Transverse colon (tissue), 4 donors: ENCODE measurements at regions not wholly inside any gene's neighbourhood (a gene's known extent, or its start where the extent isn't known, plus 50 kb on each side); places are given as distances from the start of the nearest gene placed in this dataset.

ENCODE experiments used
- DNase-seq: peaks from one replicate; pipeline ENCODE4 v3.0.0-alpha.2; 2019
- H3K27ac ChIP-seq, 4 donors: fragments of 200-600 bp; sonication (generic); 2 replicates each; pipeline ENCODE4 v1.5.1; 2016 to 2018; ENCODE audit warnings: inconsistent platforms in 4 of 4
- H3K27me3 ChIP-seq: fragments of 200-600 bp; sonication (generic); 2 replicates; pipeline ENCODE4 v1.5.1; 2017; ENCODE audit warnings: inconsistent platforms
- H3K36me3 ChIP-seq, 4 donors: fragments of 200-600 bp; sonication (generic); 2 replicates each; pipeline ENCODE4 v1.5.1; 2017 to 2019; ENCODE audit warnings: inconsistent platforms in 4 of 4
- H3K4me1 ChIP-seq, 4 donors: fragments of 200-600 bp; sonication (generic); 2 replicates each; pipeline ENCODE4 v1.5.1; 2017 to 2020; ENCODE audit warnings: inconsistent platforms in 4 of 4
- H3K4me3 ChIP-seq, 4 donors: fragments of 200-600 bp; sonication (generic); 1 replicate in 1 of 4; 2 replicates in 3 of 4; pipeline versions ENCODE4 v1.5.1 to v1.6.1; 2017 to 2019; ENCODE audit warnings: inconsistent platforms in 4 of 4
- H3K9me3 ChIP-seq, 2 donors: fragments of 200-600 bp; sonication (generic); 2 replicates each; pipeline ENCODE4 v1.5.1; 2017 to 2019; ENCODE audit warnings: inconsistent platforms in 2 of 2
- EP300 ChIP-seq: sonication (generic); formaldehyde crosslinking; IDR thresholded peaks from one replicate; pipeline ENCODE4 v1.6.1; 2017; ENCODE audit warnings: antibody characterized with exemption, low read depth
- POLR2A ChIP-seq: fragments of 450-650 bp; IDR thresholded peaks from one replicate; pipeline ENCODE4 v1.6.1; 2016; ENCODE audit warnings: antibody characterized with exemption, mild to moderate bottlenecking, moderate library complexity
- POLR2AphosphoS5 ChIP-seq, 3 donors: sonication (generic); formaldehyde crosslinking; IDR thresholded peaks; one replicate each; pipeline ENCODE4 v1.6.1; 2016; ENCODE audit warnings: antibody characterized with exemption in 3 of 3
- WGBS, 2 donors: methylation state at CpG; one replicate each; pipeline ENCODE4 v1.1.5; 2018; ENCODE audit warnings: low coverage in 1 of 2; 5-methylcytosine and 5-hydroxymethylcytosine counted together
- in situ Hi-C, 4 donors: fragments of 200-750 bp; cut with MboI; loops; one replicate each; pipeline versions ENCODE4 v1.15.0 to v1.15.1; 2017; ENCODE audit warnings: low sequenced_read_pairs in 3 of 4, low pct_ligation_motif_present in 1 of 4, low pct_unique_long_range_greater_than_20kb in 1 of 4
- intact Hi-C: fragments of 100-400 bp; cut with DNase I; formaldehyde crosslinking; loops from one replicate; pipeline ENCODE4 v1.15.1; 2023; ENCODE audit warnings: low total_unique reads
- TF ChIP-seq, protein P1 (sequence below), 5 experiments: fragments of 200-600 bp in 3 of 5; fragments of 450-650 bp in 2 of 5; sonication (generic) in 3 of 5; IDR thresholded peaks; 1 replicate in 2 of 5; 2 replicates in 3 of 5; pipeline ENCODE4 v1.5.1; 2016 to 2017; ENCODE audit warnings: antibody characterized with exemption in 5 of 5, inconsistent platforms in 3 of 5, mild to moderate bottlenecking in 2 of 5, moderate library complexity in 1 of 5

DNA sequence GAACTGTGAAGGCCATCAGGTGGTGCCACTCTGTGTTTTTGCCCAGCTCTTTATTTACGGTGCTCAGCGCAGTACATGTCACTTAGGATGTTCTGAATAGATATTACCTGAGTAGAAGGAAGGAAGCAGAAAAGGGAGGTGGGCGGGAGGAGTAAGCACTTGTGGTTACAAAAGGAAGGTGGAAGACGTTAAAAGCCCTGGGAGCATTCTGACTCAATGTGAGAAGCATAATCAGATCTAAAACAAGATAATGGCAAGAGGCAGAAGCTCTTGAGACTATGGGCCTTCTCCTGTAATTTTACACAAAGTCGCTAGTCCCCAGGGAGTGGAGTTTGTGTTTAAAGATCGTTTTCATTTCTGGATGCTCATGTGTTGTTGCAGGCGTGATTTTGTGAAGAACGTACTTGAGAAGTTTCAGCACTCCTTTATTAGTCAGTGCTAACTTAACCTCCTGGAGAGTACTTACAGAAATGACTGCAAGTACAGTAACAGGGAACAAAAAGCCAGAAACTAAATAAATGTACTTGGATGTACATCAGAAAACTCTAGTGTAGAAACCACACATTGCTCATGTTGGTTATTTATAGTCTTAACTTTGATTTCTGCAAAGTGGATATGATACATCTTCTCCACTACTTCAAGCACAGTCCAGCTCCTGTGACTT is 1523.5 kb downstream of the AACS start:
- TF ChIP-seq, protein P1, sequence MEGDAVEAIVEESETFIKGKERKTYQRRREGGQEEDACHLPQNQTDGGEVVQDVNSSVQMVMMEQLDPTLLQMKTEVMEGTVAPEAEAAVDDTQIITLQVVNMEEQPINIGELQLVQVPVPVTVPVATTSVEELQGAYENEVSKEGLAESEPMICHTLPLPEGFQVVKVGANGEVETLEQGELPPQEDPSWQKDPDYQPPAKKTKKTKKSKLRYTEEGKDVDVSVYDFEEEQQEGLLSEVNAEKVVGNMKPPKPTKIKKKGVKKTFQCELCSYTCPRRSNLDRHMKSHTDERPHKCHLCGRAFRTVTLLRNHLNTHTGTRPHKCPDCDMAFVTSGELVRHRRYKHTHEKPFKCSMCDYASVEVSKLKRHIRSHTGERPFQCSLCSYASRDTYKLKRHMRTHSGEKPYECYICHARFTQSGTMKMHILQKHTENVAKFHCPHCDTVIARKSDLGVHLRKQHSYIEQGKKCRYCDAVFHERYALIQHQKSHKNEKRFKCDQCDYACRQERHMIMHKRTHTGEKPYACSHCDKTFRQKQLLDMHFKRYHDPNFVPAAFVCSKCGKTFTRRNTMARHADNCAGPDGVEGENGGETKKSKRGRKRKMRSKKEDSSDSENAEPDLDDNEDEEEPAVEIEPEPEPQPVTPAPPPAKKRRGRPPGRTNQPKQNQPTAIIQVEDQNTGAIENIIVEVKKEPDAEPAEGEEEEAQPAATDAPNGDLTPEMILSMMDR (IDR thresholded peaks at IDR 0.05) = no peak
- no peak for TF ChIP-seq POLR2A
- 67 to 70% methylated on average over 3 to 8 of the region's 8 CpGs for WGBS, 2 donors
- no peak for DNase-seq
- Histone ChIP-seq H3K36me3 (no peaks in the 10 kb centered on the region), H3K27ac (no peak overlapping the region), H3K9me3 (no peaks in the 10 kb centered on the region), H3K4me3 (no peak overlapping the region), H3K4me1 (no peaks in the 10 kb centered on the region), H3K27me3 (no peaks in the 10 kb centered on the region)
- in situ Hi-C loops (no loop called here), intact Hi-C loops (no loop called here)

DNA sequence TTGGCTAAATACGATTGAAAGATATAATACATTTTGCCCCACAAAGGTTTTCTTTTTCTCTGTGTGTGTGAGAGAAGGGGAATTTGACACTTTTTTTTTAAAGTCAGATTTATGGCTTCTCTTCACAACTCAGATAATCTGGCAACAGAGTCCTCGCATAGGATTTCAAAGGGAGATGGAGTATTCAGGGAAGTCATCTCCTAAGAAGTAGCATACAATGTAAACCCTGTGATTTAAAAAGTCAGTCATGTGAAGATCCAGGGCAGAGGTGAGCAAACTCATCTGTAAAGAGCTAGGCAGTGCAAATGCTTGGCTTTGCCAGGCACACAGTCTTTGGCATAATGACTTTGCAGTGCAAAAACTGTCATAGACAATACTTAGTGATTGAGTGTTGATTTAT is 1526.3 kb downstream of the AACS start:
- Histone ChIP-seq H3K4me1 (no peaks in the 10 kb centered on the region), H3K27me3 (no peaks in the 10 kb centered on the region), H3K27ac (no peak overlapping the region), H3K4me3 (no peak overlapping the region), H3K36me3 (no peaks in the 10 kb centered on the region), H3K9me3 (no peaks in the 10 kb centered on the region)
- intact Hi-C loops (no loop called here), in situ Hi-C loops (no loop called here)
- DNase-seq = no peak
- no peak for TF ChIP-seq EP300
- no peak for TF ChIP-seq POLR2AphosphoS5 (IDR thresholded peaks at IDR 0.05)
- TF ChIP-seq, protein P1 (IDR thresholded peaks at IDR 0.05) = no peak
- TF ChIP-seq POLR2A = no peak
- 17 to 32% methylated on average over 1 to 2 of the region's 2 CpGs for WGBS, 2 donors

DNA sequence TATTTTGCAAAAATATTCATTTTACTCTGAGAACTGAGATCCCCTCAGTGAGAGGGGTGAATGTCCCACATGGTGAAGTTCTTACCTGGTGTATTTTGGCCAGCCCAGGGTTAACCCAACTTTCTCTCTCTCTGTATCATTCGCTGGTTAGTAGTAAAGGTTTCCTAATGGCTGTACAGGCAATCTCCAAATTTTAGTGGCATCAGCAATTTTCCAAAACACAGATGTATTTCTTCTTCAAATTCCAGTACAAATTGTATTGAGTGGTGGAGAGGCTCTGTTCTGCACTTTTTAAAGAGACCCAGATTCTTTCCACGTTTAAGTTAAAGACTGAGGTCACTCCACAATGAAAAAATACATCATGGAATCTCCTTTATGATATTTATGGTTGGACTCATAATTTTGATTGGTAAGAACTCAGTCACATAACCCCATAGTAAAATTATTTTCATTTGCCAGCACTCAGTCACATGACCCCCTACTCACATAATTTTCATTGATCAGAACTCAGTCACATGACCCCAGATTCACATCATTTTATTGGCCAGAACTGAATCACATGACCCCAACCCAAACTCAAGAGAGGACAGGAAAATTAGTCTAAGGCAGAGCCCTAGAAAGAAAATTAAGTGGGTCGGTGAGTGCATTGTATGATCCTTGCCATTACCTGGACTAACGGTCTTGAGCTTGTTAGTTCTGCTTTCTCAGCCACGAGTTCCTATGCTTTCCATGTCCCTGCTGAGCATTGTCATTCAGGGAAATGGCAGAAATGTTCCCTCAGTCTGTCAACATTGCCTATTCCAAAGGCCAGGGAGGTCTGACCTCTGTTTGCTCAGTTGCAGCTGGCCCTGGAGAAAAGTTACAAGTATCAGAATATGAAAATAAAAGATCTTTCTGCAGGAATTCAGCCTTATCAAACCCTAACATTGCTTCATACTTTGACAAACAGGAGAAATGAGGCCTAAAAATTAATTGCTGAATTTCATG is 1536.2 kb downstream of the AACS start:
- no peak for TF ChIP-seq POLR2A
- TF ChIP-seq, protein P1 (IDR thresholded peaks at IDR 0.05) = no peak
- TF ChIP-seq EP300 = no peak
- no peak for TF ChIP-seq POLR2AphosphoS5 (IDR thresholded peaks at IDR 0.05)
- no peaks in the 10 kb centered on the region for H3K27me3 ChIP-seq
- H3K9me3 ChIP-seq = no peaks in the 10 kb centered on the region
- no peak overlapping the region for H3K27ac ChIP-seq
- H3K4me1 ChIP-seq = no peaks in the 10 kb centered on the region
- intact Hi-C loops (no loop called here), in situ Hi-C loops (no loop called here)
- H3K36me3 ChIP-seq = no peaks in the 10 kb centered on the region
- DNase-seq = no peak
- WGBS, 2 donors = 69 to 73% methylated on average over 2 to 5 of the region's 5 CpGs
- no peak overlapping the region for H3K4me3 ChIP-seq

GRCh38 chr12:126602612-126603011 is 1537.4 kb downstream of the AACS start:
- Histone ChIP-seq H3K27me3 (no peaks in the 10 kb centered on the region), H3K4me1 (no peaks in the 10 kb centered on the region), H3K36me3 (no peaks in the 10 kb centered on the region), H3K9me3 (no peaks in the 10 kb centered on the region), H3K27ac (no peak overlapping the region), H3K4me3 (no peak overlapping the region)
- TF ChIP-seq, protein P1 (IDR thresholded peaks at IDR 0.05) = no peak
- TF ChIP-seq POLR2A (no peak), POLR2AphosphoS5 (IDR thresholded peaks at IDR 0.05) (no peak), EP300 (no peak)
- in situ Hi-C loops (no loop called here), intact Hi-C loops (no loop called here)
- DNase-seq = no peak
- WGBS, 2 donors = 63 to 75% methylated on average over 7 of the region's 7 CpGs
